Lung (tissue), 11 donors: ENCODE measurements at regions not wholly inside any gene's neighbourhood (a gene's known extent, or its start where the extent isn't known, plus 50 kb on each side); places are given as distances from the start of the nearest gene placed in this dataset.
"Not testable (repeated sequence)": the region's sequence is repeated elsewhere in the genome, so short reads cannot be mapped to it uniquely, and the experiment has no call there.

ENCODE experiments used
- ATAC-seq: fragments of 200-7000 bp; cut with Tn5 transposase; one replicate; pipeline ENCODE4 v1.9.1; 2020; ENCODE audit warnings: moderate number of reproducible peaks; ENCODE audit not compliant: insufficient read depth, low FRiP score
- DNase-seq, 3 donors: peaks; one replicate each; pipeline ENCODE4 v3.0.0-alpha.2; 2013 to 2017
- H3K27ac ChIP-seq, 2 donors: one replicate each; pipeline ENCODE4 v1.5.1; 2013; ENCODE audit warnings: mild to moderate bottlenecking in 2 of 2, moderate library complexity in 2 of 2, control low read depth in 1 of 2, inconsistent platforms in 1 of 2, low read depth in 1 of 2, low read length in 1 of 2
- H3K27me3 ChIP-seq, 3 donors: one replicate each; pipeline ENCODE4 v1.5.1; 2013; ENCODE audit warnings: low read length in 2 of 3; ENCODE audit not compliant: control insufficient read depth in 3 of 3, insufficient read depth in 3 of 3
- H3K36me3 ChIP-seq, 4 donors: one replicate each; pipeline ENCODE4 v1.5.1; 2013; ENCODE audit warnings: low read length in 4 of 4, mild to moderate bottlenecking in 1 of 4, moderate library complexity in 1 of 4; ENCODE audit not compliant: control insufficient read depth in 4 of 4, insufficient read depth in 4 of 4
- H3K4me1 ChIP-seq, 5 donors: one replicate each; pipeline ENCODE4 v1.5.1; 2013; ENCODE audit warnings: low read length in 5 of 5, mild to moderate bottlenecking in 2 of 5, moderate library complexity in 1 of 5; ENCODE audit not compliant: control insufficient read depth in 5 of 5, insufficient read depth in 5 of 5
- H3K4me3 ChIP-seq: one replicate; pipeline ENCODE4 v1.5.1; 2013; ENCODE audit warnings: mild to moderate bottlenecking, control low read depth, moderate library complexity
- H3K9ac ChIP-seq, 2 donors: one replicate each; pipeline ENCODE4 v1.5.1; 2013; ENCODE audit warnings: low read length in 2 of 2, control low read depth in 1 of 2; ENCODE audit not compliant: insufficient read depth in 1 of 2
- H3K9me3 ChIP-seq, 4 donors: one replicate each; pipeline ENCODE4 v1.5.1; 2013; ENCODE audit warnings: low read length in 3 of 4, mild to moderate bottlenecking in 1 of 4, moderate library complexity in 1 of 4; ENCODE audit not compliant: control insufficient read depth in 4 of 4, insufficient read depth in 3 of 4
- CTCF ChIP-seq: IDR thresholded peaks from 2 replicates; pipeline ENCODE4 v1.5.1; 2012; ENCODE audit warnings: mild to moderate bottlenecking; ENCODE audit errors: control extremely low read depth, extremely low read depth
- WGBS, 2 donors: extraction: QIAGEN DNeasy Blood & Tissue Kit; methylation state at CpG; one replicate each; pipeline ENCODE4 v1.1.7; 2013; 5-methylcytosine and 5-hydroxymethylcytosine counted together
- donor health status: control.
- donor health status: control.
- donor health status: Bipolar disorder and iron deficiency.
- donor health status: healthy.
- donor health status: DM: yes; HTN: yes; CAD: no.

- not testable (repeated sequence) for H3K9me3 ChIP-seq, H3K36me3 ChIP-seq, H3K27ac ChIP-seq, H3K9ac ChIP-seq, H3K27me3 ChIP-seq, H3K4me1 ChIP-seq, ATAC-seq, H3K4me3 ChIP-seq, DNase-seq
- WGBS, 2 donors = 85 to 88% methylated on average over 11 of the region's 11 CpGs
These were observed 117.9 kb downstream of the PCDH10 start for GRCh38 chr4:133266966-133267365.

GRCh38 chr4:133264251-133264650 lies 115.2 kb downstream of the PCDH10 start:
- not testable (repeated sequence) for ATAC-seq, H3K9ac ChIP-seq, H3K4me1 ChIP-seq, H3K27ac ChIP-seq, H3K36me3 ChIP-seq, H3K27me3 ChIP-seq, H3K9me3 ChIP-seq, DNase-seq, H3K4me3 ChIP-seq
- 67 to 72% methylated on average over 3 of the region's 3 CpGs for WGBS, 2 donors

- Histone ChIP-seq H3K9ac (no peak overlapping the region), H3K27ac (no peak overlapping the region), H3K9me3 (no peaks in the 10 kb centered on the region), H3K4me3 (no peak overlapping the region), H3K27me3 (no peaks in the 10 kb centered on the region), H3K36me3 (no peaks in the 10 kb centered on the region), H3K4me1 (no peaks in the 10 kb centered on the region)
- WGBS, 2 donors = 64% methylated on average over 3 of the region's 3 CpGs
- DNase-seq (no peak), ATAC-seq (no peak)
- no peak for TF ChIP-seq CTCF
These were observed 114.0 kb downstream of the PCDH10 start for GRCh38 chr4:133263104-133263503.

GRCh38 chr4:133247861-133248260 lies 98.8 kb downstream of the PCDH10 start:
- no peak for ATAC-seq
- no peaks in the 10 kb centered on the region for H3K27me3 ChIP-seq
- H3K9ac ChIP-seq = no peak overlapping the region
- 90 to 91% methylated on average over 2 of the region's 2 CpGs for WGBS, 2 donors
- no peaks in the 10 kb centered on the region for H3K36me3 ChIP-seq
- H3K4me3 ChIP-seq = no peak overlapping the region
- H3K27ac ChIP-seq = no peak overlapping the region
- no peaks in the 10 kb centered on the region for H3K9me3 ChIP-seq
- no peak for TF ChIP-seq CTCF
- DNase-seq = no peak
- no peaks in the 10 kb centered on the region for H3K4me1 ChIP-seq

- H3K27me3 ChIP-seq = no peaks in the 10 kb centered on the region
- no peaks in the 10 kb centered on the region for H3K9me3 ChIP-seq
- H3K4me3 ChIP-seq = no peak overlapping the region
- TF ChIP-seq CTCF = no peak
- ATAC-seq (no peak), DNase-seq (no peak)
- no peaks in the 10 kb centered on the region for H3K36me3 ChIP-seq
- H3K27ac ChIP-seq = no peak overlapping the region
- no peak overlapping the region for H3K9ac ChIP-seq
- 95% methylated on average over 1 of the region's 1 CpG for WGBS, 2 donors
- no peaks in the 10 kb centered on the region for H3K4me1 ChIP-seq
These were observed 96.1 kb downstream of the PCDH10 start for GRCh38 chr4:133245226-133245625.
